GM19452 (cell line): ENCODE measurements at regions not wholly inside any gene's neighbourhood (a gene's known extent, or its start where the extent isn't known, plus 50 kb on each side); places are given as distances from the start of the nearest gene placed in this dataset.

Source experiments
- ATAC-seq: cut with Tn5 transposase; IDR thresholded peaks from one replicate; pipeline ENCODE4 v1.9.1; 2021; ENCODE audit not compliant: unreplicated experiment

GRCh38 chr11:26278354-26278753, 53.6 kb upstream of the ANO3 start:
- ATAC-seq: no peak
